Loucy (cell line): ENCODE measurements at regions not wholly inside any gene's neighbourhood (a gene's known extent, or its start where the extent isn't known, plus 50 kb on each side); places are given as distances from the start of the nearest gene placed in this dataset.
"Not testable (repeated sequence)": the region's sequence is repeated elsewhere in the genome, so short reads cannot be mapped to it uniquely, and the experiment has no call there.

Source experiments
- CTCF ChIP-seq: fragments of 200-600 bp; sonication (generic); conservative IDR thresholded peaks from 2 replicates; pipeline ENCODE4 v1.5.1; 2014; ENCODE audit warnings: mild to moderate bottlenecking, antibody characterized with exemption, low read length
- EZH2phosphoT487 ChIP-seq: fragments of 200-600 bp; IDR thresholded peaks from 2 replicates; pipeline ENCODE4 v1.6.1; 2018; ENCODE audit warnings: antibody characterized with exemption, mild to moderate bottlenecking, moderate library complexity, borderline replicate concordance

- TF ChIP-seq CTCF, EZH2phosphoT487: not testable (repeated sequence)
These were observed 949.9 kb upstream of the NCAM2 start for GRCh38 chr21:20048130-20048837.
